Stomach smooth muscle (tissue), 2 donors: ENCODE measurements at regions not wholly inside any gene's neighbourhood (a gene's known extent, or its start where the extent isn't known, plus 50 kb on each side); places are given as distances from the start of the nearest gene placed in this dataset.
"Not testable (repeated sequence)": the region's sequence is repeated elsewhere in the genome, so short reads cannot be mapped to it uniquely, and the experiment has no call there.

Experiments
- H3K27ac ChIP-seq: one replicate; pipeline ENCODE4 v1.7.0; 2013; ENCODE audit warnings: mild to moderate bottlenecking, low read length, inconsistent platforms
- H3K27me3 ChIP-seq, 2 donors: one replicate each; pipeline ENCODE4 v1.7.0; 2013; ENCODE audit warnings: low read length in 2 of 2; ENCODE audit not compliant: insufficient read depth in 2 of 2, control insufficient read depth in 1 of 2
- H3K36me3 ChIP-seq, 2 donors: one replicate each; pipeline ENCODE4 v1.7.0; 2013; ENCODE audit warnings: low read length in 2 of 2; ENCODE audit not compliant: control insufficient read depth in 2 of 2, insufficient read depth in 2 of 2
- H3K4me1 ChIP-seq: one replicate; pipeline ENCODE4 v1.7.0; 2013; ENCODE audit warnings: low read length; ENCODE audit not compliant: control insufficient read depth, insufficient read depth
- H3K4me3 ChIP-seq, 2 donors: one replicate each; pipeline ENCODE4 v1.7.0; 2013; ENCODE audit warnings: low read length in 2 of 2
- H3K9ac ChIP-seq, 2 donors: one replicate each; pipeline ENCODE4 v1.7.0; 2013; ENCODE audit warnings: low read length in 2 of 2, mild to moderate bottlenecking in 1 of 2
- H3K9me3 ChIP-seq, 2 donors: one replicate each; pipeline ENCODE4 v1.7.0; 2013; ENCODE audit warnings: low read length in 2 of 2; ENCODE audit not compliant: control insufficient read depth in 2 of 2
- donor health status: healthy.
- donor health status: Pancreatic carcinoma.

DNA sequence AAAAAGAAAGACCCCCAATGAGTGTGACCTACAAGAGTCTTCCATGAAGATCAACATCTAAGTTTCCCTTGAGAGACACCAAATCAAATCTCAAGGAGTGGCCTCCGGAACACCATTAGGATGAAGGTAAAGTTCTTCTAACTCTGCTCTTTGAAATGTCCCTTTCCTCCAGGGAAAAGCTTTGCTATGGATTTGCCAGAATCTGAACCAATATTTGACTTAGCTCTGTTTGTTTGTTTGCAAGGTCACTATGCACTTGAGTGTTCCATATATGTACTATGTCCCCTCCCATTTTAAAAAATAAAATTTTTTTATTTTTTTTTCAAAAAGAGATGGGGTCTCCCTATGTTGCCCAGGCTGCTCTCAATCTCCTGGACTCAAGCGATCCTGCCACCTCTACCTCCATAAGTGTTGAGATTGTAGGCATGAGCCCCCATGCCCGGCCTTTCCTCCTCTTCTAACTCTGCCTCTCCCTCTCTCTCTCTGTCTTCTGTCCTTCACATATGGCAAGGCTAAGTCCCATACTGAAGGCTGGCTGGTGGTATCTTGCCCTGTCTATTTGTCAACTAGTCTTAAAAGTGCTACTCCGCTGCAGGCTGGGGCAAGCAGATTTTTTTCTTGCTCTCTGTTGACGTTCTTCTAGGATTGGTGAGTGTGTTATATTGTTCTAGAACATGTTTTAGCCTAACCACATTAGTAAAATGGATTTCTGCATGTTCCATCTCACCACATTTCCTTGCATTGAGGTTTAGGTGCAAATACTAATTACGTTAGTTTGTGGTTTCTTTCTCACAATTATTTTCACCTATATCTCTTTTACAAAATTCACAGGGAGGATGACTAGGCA is 276.7 kb upstream of the DYNLRB2 start:
- H3K4me3 ChIP-seq: no peak overlapping the region
- H3K27me3 ChIP-seq: peaks cover 0 to 5% of the 10 kb centered on the region in 2 donors
- H3K4me1 ChIP-seq: no peaks in the 10 kb centered on the region
- H3K9me3 ChIP-seq: no peaks in the 10 kb centered on the region
- H3K27ac ChIP-seq: no peak overlapping the region
- no peak overlapping the region for H3K9ac ChIP-seq
- H3K36me3 ChIP-seq: no peaks in the 10 kb centered on the region

DNA sequence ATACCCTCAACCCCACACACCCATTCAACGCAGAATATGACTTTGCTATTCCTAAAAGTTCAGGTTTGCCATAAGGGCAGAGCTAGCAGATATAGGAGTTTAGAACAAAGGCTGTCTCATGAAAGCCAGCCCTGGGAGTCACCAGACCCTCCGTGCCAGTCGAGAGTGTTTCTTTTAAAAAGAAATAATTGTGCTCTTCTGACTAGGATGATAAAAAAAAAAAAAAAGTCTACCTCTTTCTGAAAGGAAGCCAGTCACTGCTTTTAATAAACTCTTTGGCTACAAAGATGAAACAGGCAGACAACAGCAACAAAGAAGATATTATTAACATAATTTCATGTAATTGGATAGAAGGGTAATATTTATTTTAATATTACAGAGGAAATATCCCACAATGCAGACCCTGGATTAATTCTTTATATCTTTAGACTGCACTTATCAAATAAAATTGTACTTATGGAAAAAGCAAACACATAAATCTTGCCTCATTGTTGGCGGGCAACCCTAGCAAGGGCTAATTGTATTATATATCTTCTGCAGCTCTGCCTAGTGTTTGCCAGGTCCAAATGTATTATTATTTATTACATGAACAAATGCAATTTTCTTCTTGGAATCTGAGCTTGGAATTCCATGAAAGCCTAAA is 277.5 kb upstream of the DYNLRB2 start:
- Histone ChIP-seq H3K9me3 (no peaks in the 10 kb centered on the region), H3K4me1 (no peaks in the 10 kb centered on the region), H3K36me3 (no peaks in the 10 kb centered on the region), H3K4me3 (no peak overlapping the region), H3K9ac (no peak overlapping the region), H3K27me3 (peaks cover 0 to 5% of the 10 kb centered on the region in 2 donors), H3K27ac (no peak overlapping the region)

DNA sequence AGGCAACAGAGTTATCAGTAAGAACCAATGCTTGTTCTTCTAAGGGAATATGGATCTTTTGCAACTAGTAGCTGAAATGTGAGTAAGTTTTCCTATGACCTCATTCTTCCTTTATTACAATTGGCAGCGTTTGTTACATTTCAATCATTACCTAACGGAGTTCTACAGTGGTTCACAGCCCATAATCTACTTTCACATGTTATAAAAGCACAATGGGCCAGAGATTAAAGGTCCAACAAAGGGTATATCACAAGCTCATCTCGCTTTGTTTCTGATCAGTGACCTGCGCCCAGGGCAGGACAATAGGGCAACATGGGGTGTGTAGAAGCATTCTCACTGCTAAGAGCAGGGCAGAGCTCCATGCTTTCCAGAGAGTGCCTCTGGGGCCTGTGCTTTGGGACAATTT is 279.9 kb upstream of the DYNLRB2 start:
- H3K9ac ChIP-seq: no peak overlapping the region
- no peaks in the 10 kb centered on the region for H3K36me3 ChIP-seq
- no peaks in the 10 kb centered on the region for H3K9me3 ChIP-seq
- no peak overlapping the region for H3K4me3 ChIP-seq
- H3K27ac ChIP-seq: no peak overlapping the region
- peaks cover 0 to 5% of the 10 kb centered on the region in 2 donors for H3K27me3 ChIP-seq
- H3K4me1 ChIP-seq: no peaks in the 10 kb centered on the region

DNA sequence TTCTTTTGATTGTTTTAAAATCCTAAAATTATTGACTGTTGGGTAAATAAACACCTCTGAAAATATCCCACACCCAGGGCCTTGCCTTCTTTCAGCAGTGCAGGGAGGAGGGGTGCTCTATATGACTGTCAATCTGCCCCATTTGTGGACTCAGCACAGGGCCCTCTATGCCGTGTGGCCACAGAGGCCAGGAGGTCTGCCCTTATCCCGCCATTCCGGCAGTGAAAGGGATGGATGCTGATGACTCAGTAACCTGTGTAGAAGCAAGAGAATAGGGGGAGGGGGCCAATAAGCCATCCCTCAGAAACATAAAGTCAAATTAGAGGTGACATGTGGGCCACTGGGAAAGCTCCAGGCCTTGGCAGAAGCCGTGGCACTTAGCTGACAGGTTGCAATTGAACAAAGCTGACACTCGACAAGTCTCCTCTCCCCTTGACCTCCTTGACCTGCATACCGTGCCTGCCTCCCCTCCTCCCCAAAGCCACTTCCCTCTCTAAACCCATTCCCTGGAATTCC is 281.4 kb upstream of the DYNLRB2 start:
- Histone ChIP-seq H3K4me3 (no peak overlapping the region), H3K36me3 (no peaks in the 10 kb centered on the region), H3K9ac (no peak overlapping the region), H3K27ac (no peak overlapping the region), H3K27me3 (peaks cover 0 to 2% of the 10 kb centered on the region in 2 donors), H3K4me1 (no peaks in the 10 kb centered on the region), H3K9me3 (no peaks in the 10 kb centered on the region)

DNA sequence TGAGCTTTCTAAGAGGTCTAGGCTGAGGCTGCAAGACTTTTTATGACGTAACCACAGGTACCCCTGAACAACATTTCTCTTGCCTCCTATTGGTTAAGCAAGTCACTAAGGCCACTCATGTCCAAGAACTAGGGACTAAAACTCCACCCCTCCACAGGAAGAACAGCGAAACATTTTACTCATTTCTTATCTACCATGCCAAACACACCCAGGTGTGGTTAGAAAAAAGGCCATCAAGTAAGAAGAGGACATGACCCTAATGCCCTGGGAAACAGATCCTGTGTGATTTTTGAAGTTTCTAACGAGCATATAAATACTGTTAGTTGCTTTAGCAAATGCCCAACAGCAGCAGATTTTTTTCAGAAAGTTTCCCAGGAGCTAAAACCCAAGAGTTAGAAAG is 282.4 kb upstream of the DYNLRB2 start:
- no peak overlapping the region for H3K27ac ChIP-seq
- H3K36me3 ChIP-seq: no peaks in the 10 kb centered on the region
- H3K27me3 ChIP-seq: no peaks in the 10 kb centered on the region
- no peak overlapping the region for H3K4me3 ChIP-seq
- no peak overlapping the region for H3K9ac ChIP-seq
- H3K4me1 ChIP-seq: no peaks in the 10 kb centered on the region
- H3K9me3 ChIP-seq: no peaks in the 10 kb centered on the region

DNA sequence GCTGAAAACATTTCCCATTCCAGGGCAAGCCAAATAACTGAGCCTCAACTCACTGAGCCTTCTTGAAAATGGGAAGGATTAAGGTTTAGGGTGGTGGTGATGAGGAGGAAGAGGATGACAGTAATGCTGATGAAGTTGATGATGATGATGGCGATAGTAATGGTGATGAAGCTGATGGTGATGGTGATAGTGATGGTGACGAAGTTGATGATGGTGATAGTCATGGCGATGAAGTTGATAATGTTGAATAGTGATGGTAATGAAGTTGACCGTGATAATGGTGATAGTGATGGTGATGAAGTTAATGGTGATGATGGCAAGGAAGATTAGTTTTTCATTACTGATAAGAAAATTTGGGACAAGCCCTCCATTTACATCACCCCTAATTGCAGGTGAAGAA is 285.8 kb upstream of the DYNLRB2 start:
- Histone ChIP-seq H3K9ac (no peak overlapping the region), H3K4me1 (no peaks in the 10 kb centered on the region), H3K27ac (no peak overlapping the region), H3K36me3 (no peaks in the 10 kb centered on the region), H3K9me3 (no peaks in the 10 kb centered on the region), H3K27me3 (no peaks in the 10 kb centered on the region), H3K4me3 (no peak overlapping the region)

DNA sequence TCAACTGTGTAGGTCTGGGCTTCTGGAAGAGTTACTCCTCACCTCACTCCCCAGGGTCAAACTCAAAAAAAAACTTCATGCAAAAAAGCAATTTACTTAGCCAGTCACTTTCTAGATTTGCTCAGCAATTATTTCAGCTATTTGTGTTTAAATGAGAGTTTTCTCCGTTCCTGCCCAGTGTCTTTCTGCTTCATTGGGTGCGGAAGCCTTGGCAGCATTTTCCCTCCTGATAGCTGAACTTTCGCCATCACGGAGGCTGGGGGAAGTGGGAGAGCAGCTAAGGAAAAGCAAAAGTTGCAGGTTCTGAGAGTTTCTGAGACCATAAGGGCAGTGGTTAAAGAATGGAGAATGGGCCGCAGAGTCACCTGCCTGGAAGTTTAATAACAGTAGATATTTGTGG is 287.1 kb upstream of the DYNLRB2 start:
- Histone ChIP-seq H3K4me1 (no peaks in the 10 kb centered on the region), H3K27me3 (no peaks in the 10 kb centered on the region), H3K27ac (no peak overlapping the region), H3K9ac (no peak overlapping the region), H3K9me3 (no peaks in the 10 kb centered on the region), H3K4me3 (no peak overlapping the region), H3K36me3 (no peaks in the 10 kb centered on the region)

DNA sequence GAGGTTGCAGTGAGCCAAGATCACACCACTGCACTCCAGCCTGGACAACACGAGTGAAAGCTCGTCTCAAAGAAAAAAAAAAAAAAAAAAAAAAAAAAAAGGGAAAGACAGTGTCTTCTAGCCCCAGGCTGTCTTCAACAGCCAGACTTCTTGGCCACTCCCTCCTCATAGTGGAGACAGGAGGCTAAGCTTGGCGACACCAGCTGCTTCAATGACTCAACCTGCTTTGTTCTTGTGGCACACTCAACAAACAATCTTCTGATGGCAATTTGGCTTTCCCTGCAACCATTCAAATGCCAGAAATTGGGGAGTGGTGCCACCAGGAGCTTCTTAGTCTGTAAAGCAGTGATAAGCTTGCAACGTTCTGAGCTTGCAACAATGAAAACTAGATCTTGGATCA is 290.4 kb upstream of the DYNLRB2 start:
- Histone ChIP-seq H3K27me3 (no peaks in the 10 kb centered on the region), H3K9ac (no peak overlapping the region), H3K9me3 (no peaks in the 10 kb centered on the region), H3K27ac (no peak overlapping the region), H3K4me1 (no peaks in the 10 kb centered on the region), H3K4me3 (no peak overlapping the region), H3K36me3 (no peaks in the 10 kb centered on the region)

DNA sequence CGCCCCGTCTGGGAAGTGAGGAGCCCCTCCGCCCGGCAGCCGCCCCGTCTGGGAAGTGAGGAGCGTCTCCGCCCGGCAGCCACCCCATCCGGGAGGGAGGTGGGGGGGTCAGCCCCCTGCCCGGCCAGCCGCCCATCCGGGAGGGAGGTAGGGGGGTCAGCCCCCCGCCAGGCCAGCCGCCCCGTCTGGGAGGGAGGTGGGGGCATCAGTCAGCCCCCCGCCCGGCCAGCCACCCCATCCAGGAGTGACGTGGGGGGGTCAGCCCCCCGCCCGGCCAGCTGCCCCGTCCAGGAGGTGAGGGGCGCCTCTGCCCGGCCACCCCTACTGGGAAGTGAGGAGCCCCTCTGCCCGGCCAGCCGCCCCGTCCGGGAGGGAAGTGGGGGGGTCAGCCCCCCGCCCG is 297.5 kb upstream of the DYNLRB2 start:
- H3K9ac ChIP-seq, H3K4me1 ChIP-seq, H3K27me3 ChIP-seq, H3K4me3 ChIP-seq, H3K36me3 ChIP-seq, H3K27ac ChIP-seq, H3K9me3 ChIP-seq: not testable (repeated sequence)

DNA sequence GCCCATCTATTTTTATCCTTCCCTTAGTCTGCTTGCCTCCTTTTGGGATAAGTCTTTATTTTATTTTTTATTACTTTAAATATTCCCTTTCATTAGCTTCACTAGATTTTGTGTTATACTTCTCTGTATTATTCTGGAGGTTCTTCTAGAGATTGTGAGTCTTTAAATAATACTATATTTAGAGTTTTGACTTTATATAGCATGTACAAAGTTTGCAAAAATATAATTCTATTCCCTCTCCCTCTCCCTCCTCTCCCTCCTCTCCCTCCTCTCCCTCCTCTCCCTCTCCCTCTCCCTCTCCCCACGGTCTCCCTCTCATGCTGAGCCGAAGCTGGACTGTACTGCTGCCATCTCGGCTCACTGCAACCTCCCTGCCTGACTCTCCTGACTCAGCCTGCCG is 298.5 kb upstream of the DYNLRB2 start:
- H3K27me3 ChIP-seq, H3K9me3 ChIP-seq, H3K36me3 ChIP-seq, H3K4me1 ChIP-seq, H3K9ac ChIP-seq, H3K4me3 ChIP-seq, H3K27ac ChIP-seq: not testable (repeated sequence)
